ENCODE measurements at regions not wholly inside any gene's neighbourhood (a gene's known extent, or its start where the extent isn't known, plus 50 kb on each side); places are given as distances from the start of the nearest gene placed in this dataset.

DNA sequence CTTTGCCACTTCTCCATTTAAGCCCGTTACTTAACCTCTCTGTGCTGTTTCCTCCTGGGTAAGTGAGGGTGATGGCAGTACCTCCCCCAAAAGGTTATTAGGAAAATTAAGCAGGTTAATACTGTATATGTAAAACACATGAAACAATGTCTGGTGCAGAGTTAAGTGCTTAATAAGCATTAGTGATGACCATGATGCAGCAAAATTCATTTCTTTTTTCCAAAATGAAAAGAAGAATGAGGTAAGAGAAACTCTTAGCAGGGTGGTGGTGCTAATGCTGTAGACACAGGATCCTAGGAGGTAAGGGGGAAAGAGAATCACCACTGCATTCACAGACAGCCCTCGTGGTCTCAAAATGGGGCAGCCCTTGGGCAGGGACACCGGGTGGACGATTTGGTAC, 115.1 kb upstream of the RAI14 start:
- Mint-ChIP-seq H3K27me3 (peaks cover 62% of the 10 kb centered on the region), H3K4me1 (no peaks in the 10 kb centered on the region), H3K36me3 (ENCODE audit: insufficient read depth) (no peaks in the 10 kb centered on the region), H3K4me3 (no peak overlapping the region), H3K9me3 (peaks cover 6% of the 10 kb centered on the region), H3K27ac (ENCODE audit: low read depth) (no peak overlapping the region)
- ATAC-seq (replicated peaks; ENCODE audit: extremely low read depth, poor library complexity, severe bottlenecking) (no peak), DNase-seq (ENCODE audit: low spot score in 2 of 2) (no peak)

DNA sequence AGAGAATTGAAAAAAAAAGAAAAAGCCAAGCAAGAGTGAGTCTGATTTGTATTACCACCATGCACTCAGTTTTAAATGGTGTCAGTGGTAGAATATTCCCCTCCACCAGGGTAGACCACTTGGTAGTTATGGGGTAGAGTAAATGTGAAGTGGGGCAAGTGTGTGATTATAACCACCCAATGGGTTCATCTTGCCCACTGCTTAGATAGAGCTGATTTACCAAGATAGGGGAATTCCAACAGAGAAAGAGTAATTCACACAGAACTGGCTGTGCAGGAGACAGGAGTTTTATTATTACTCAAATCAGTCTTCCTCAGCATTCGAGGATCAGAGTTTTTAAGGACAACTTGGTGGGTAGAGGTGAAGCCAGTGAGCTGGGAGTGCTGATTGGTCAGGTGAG, 113.3 kb upstream of the RAI14 start:
- ATAC-seq (replicated peaks; ENCODE audit: extremely low read depth, poor library complexity, severe bottlenecking) (no peak), DNase-seq (ENCODE audit: low spot score in 2 of 2) (no peak)
- no peaks in the 10 kb centered on the region for H3K36me3 Mint-ChIP-seq (ENCODE audit: insufficient read depth)
- H3K4me1 Mint-ChIP-seq, result no peaks in the 10 kb centered on the region
- H3K27ac Mint-ChIP-seq (ENCODE audit: low read depth), result no peak overlapping the region
- no peak overlapping the region for H3K4me3 Mint-ChIP-seq
- H3K27me3 Mint-ChIP-seq, result peaks cover 68% of the 10 kb centered on the region
- peaks cover 6% of the 10 kb centered on the region for H3K9me3 Mint-ChIP-seq

DNA sequence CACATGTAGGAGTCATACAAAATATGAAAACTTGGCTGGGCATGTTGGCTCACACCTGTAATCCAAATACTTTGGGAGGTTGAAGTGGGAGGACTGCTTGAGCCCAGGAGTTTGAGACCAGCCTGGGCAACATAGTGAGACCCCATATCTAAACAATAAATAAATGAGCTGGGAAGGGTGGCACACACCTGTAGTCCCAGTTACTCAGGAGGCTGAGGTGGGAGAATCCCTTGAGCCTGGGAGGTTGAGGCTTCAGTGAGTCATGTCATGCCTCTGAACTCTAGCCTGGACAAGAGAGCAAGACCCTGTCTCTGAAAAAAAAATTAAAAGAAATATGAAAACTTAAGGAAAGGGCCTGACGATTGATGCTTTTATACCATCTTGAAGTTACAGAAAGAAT, 112.4 kb upstream of the RAI14 start:
- no peak overlapping the region for H3K27ac Mint-ChIP-seq (ENCODE audit: low read depth)
- no peak for DNase-seq (ENCODE audit: low spot score in 2 of 2)
- H3K4me1 Mint-ChIP-seq, result no peaks in the 10 kb centered on the region
- H3K4me3 Mint-ChIP-seq, result no peak overlapping the region
- no peak for ATAC-seq (replicated peaks; ENCODE audit: extremely low read depth, poor library complexity, severe bottlenecking)
- H3K9me3 Mint-ChIP-seq, result peaks cover 6% of the 10 kb centered on the region
- H3K36me3 Mint-ChIP-seq (ENCODE audit: insufficient read depth), result no peaks in the 10 kb centered on the region
- peaks cover 65% of the 10 kb centered on the region for H3K27me3 Mint-ChIP-seq

DNA sequence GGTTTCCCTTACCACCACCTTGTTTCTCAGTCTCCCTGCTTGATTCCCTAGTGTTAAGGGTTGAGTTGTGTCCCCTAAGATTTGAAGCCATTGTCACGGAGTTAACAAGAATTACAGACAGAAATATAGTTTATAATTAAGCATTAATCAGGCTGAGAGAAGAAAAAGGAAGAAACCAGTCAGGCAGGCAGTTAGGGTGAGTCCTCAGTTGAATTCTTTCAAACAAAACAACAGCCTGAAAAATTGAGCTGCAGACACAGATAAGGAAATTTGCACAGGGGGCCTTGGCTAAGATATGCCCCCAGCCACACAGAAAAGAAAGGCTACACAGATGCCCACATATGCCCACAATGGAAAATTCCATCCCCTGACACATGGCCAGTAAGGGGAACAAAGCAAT, 111.7 kb upstream of the RAI14 start:
- no peak for DNase-seq (ENCODE audit: low spot score in 2 of 2)
- no peak overlapping the region for H3K4me3 Mint-ChIP-seq
- peaks cover 63% of the 10 kb centered on the region for H3K27me3 Mint-ChIP-seq
- no peak overlapping the region for H3K27ac Mint-ChIP-seq (ENCODE audit: low read depth)
- peaks cover 6% of the 10 kb centered on the region for H3K9me3 Mint-ChIP-seq
- no peaks in the 10 kb centered on the region for H3K4me1 Mint-ChIP-seq
- ATAC-seq (replicated peaks; ENCODE audit: extremely low read depth, poor library complexity, severe bottlenecking), result no peak
- H3K36me3 Mint-ChIP-seq (ENCODE audit: insufficient read depth), result no peaks in the 10 kb centered on the region

DNA sequence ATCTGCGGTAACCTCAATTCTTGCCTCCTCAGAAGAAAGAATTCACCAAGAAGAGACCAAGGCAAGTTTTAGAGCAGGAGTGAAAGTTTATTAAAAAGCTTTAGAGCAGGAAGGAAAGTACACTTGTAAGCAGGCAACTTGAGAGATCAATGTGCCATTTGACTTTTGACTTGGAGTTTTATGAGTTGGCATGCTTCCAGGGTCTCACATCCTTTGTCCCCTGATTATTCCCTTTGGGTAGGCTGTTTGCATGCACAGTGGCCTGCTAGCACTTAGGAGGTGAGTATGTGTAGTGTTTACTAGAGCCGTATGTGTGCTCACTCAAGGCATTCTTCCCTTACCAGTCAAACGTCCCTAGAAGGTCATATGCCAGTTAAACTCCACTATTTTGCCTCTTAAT, 111.0 kb upstream of the RAI14 start:
- H3K27me3 Mint-ChIP-seq, result peaks cover 56% of the 10 kb centered on the region
- H3K4me1 Mint-ChIP-seq, result no peaks in the 10 kb centered on the region
- no peak overlapping the region for H3K4me3 Mint-ChIP-seq
- ATAC-seq (replicated peaks; ENCODE audit: extremely low read depth, poor library complexity, severe bottlenecking) (no peak), DNase-seq (ENCODE audit: low spot score in 2 of 2) (no peak)
- H3K27ac Mint-ChIP-seq (ENCODE audit: low read depth), result no peak overlapping the region
- H3K36me3 Mint-ChIP-seq (ENCODE audit: insufficient read depth), result no peaks in the 10 kb centered on the region
- H3K9me3 Mint-ChIP-seq, result peaks cover 6% of the 10 kb centered on the region

DNA sequence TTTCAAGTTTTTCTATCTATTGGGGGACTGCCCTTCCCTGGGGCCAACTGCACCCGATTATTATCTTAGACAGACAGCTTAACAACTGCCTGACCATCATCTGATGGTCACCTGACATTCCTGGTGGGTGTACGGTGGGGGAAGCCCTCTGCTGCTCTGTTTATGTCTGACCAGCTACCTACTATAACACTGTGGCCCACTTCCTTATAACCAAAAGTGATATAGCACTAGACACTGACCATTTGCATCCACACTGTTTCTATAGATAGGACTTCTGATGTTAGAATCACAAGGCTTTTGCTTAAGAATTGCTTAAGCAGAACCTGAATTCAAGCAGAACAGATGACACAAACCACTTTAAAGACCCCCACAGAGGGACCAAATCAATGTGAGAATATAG, 110.5 kb upstream of the RAI14 start:
- Mint-ChIP-seq H3K4me1 (no peaks in the 10 kb centered on the region), H3K4me3 (no peak overlapping the region), H3K27me3 (peaks cover 51% of the 10 kb centered on the region), H3K9me3 (peaks cover 6% of the 10 kb centered on the region), H3K27ac (ENCODE audit: low read depth) (no peak overlapping the region), H3K36me3 (ENCODE audit: insufficient read depth) (no peaks in the 10 kb centered on the region)
- DNase-seq (ENCODE audit: low spot score in 2 of 2), result no peak
- ATAC-seq (replicated peaks; ENCODE audit: extremely low read depth, poor library complexity, severe bottlenecking), result no peak

DNA sequence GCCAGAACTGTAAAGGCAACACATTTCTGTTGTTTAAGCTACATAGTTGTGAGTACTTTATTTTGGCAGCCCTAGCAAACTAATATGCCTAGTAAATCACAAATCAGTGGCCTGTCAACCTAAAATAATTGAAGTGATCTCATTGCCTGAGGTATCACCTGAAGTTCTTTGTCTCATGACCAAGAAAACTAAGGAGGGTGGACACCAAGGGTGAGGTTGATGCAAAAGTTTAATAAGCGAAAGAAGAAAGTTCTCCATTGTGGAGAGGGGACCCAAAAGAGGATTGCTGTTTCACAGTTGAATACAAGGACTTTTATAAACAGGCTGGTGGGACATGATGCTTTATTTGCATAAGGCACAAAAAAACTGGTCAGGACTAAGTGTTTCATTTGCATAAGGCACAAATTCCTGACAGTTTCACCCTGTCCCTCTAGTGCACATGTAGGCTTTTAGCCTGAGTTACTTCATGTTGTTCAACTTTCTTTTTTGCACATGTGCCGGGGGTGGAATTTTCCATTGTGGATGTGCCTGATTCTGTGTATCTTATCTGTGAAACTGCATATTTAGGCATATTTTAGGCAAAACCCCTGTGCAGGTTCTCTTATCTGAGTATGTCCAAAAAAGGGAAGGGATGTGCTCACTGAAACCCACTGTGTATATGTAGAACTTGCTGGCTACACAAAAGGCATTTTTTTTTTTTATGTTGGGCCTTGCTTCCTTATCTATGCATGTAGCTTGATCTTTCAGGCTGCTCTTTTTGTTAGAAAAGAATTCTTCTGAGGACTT, 108.6 kb upstream of the RAI14 start:
- Mint-ChIP-seq H3K36me3 (ENCODE audit: insufficient read depth) (no peaks in the 10 kb centered on the region), H3K9me3 (peaks cover 6% of the 10 kb centered on the region), H3K4me1 (no peaks in the 10 kb centered on the region), H3K4me3 (no peak overlapping the region), H3K27me3 (peaks cover 37% of the 10 kb centered on the region), H3K27ac (ENCODE audit: low read depth) (no peak overlapping the region)
- DNase-seq (ENCODE audit: low spot score in 2 of 2) (no peak), ATAC-seq (replicated peaks; ENCODE audit: extremely low read depth, poor library complexity, severe bottlenecking) (no peak)

DNA sequence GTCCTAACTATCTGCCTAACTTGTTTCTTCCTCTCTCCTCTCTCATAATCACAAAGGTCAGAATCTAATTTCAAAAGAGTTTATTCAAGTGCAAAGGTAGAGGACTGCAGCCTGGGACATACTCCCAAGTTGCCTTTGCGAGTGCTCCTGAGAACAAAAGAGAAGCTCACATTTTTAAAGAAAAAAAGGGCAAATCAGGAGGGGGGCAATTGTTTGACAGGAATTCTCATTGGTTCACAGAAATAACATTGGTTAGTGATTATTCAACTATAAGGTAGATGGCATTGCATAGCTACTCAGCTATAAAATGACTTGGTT, 108.1 kb upstream of the RAI14 start:
- Mint-ChIP-seq H3K27ac (ENCODE audit: low read depth) (no peak overlapping the region), H3K4me3 (no peak overlapping the region), H3K36me3 (ENCODE audit: insufficient read depth) (no peaks in the 10 kb centered on the region), H3K9me3 (peaks cover 6% of the 10 kb centered on the region), H3K27me3 (peaks cover 32% of the 10 kb centered on the region), H3K4me1 (no peaks in the 10 kb centered on the region)
- no peak for DNase-seq (ENCODE audit: low spot score in 2 of 2)
- ATAC-seq (replicated peaks; ENCODE audit: extremely low read depth, poor library complexity, severe bottlenecking), result no peak

DNA sequence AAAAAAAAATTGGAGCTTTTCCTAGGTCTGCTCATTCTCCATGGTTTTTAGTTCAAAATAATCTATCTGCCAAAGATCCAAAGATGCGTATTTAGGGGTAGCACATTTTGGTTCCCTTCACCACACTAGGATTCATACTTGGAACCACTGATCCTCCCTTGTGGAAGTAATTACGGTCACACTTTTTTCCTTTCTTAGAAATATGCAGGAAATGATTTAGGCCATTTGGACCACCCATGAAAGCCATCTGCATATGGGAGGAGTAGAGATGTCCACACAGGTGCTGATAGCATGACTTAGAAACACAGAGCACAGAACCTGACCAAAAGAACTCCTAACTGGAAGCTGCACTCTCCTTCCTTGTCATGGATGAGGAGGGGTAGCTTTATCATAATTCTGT, 105.9 kb upstream of the RAI14 start:
- DNase-seq (ENCODE audit: low spot score in 2 of 2) (no peak), ATAC-seq (replicated peaks; ENCODE audit: extremely low read depth, poor library complexity, severe bottlenecking) (no peak)
- no peaks in the 10 kb centered on the region for H3K36me3 Mint-ChIP-seq (ENCODE audit: insufficient read depth)
- no peaks in the 10 kb centered on the region for H3K9me3 Mint-ChIP-seq
- no peak overlapping the region for H3K4me3 Mint-ChIP-seq
- peaks cover 25% of the 10 kb centered on the region for H3K27me3 Mint-ChIP-seq
- H3K4me1 Mint-ChIP-seq, result no peaks in the 10 kb centered on the region
- H3K27ac Mint-ChIP-seq (ENCODE audit: low read depth), result no peak overlapping the region

DNA sequence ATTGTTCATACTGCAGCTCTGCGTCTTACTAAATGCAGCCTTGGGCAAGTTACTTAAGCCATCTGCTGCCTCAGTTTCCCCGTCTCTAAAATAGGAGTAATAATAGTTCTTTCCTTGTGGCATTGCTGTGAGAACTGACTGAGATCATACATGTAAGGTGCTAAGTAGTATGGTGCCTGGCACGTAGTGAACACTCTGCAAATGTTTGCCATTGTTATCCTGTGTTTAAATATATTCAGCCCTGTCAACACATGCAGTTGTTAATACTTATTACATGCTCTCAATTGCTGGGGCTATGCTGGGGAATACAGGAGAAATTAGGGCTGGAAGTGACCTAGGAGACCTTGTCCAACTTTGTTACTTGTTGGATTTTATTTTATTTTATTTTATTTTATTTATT, 105.2 kb upstream of the RAI14 start:
- ATAC-seq (replicated peaks; ENCODE audit: extremely low read depth, poor library complexity, severe bottlenecking) (no peak), DNase-seq (ENCODE audit: low spot score in 2 of 2) (no peak)
- Mint-ChIP-seq H3K27me3 (peaks cover 21% of the 10 kb centered on the region), H3K27ac (ENCODE audit: low read depth) (no peak overlapping the region), H3K9me3 (no peaks in the 10 kb centered on the region), H3K4me3 (no peak overlapping the region), H3K36me3 (ENCODE audit: insufficient read depth) (no peaks in the 10 kb centered on the region), H3K4me1 (no peaks in the 10 kb centered on the region)

DNA sequence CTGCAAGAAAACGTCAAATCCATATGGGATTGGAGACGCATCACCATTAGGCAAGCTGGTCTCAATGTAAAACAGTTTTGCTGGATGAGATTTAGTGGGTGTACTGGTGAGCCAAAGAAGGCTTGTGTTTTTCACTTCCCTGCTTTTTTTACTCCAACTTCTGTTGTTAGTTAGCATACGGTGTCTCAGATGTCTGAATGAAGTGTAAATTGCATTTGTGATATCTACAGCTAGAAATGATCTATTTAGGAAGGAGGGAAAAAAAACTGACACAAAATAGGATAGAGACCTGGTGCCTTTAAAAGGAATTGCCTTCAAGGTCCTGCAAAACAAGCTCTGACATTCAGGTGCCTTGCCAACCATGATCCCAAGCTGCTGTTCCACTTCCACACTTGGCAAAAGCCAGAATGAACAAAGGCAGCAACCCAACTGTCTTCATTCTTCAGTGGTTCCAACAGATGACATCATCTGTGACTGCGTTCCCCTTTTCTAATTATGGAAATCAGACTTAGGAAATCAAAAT, 104.2 kb upstream of the RAI14 start:
- Mint-ChIP-seq H3K4me1 (no peaks in the 10 kb centered on the region), H3K9me3 (no peaks in the 10 kb centered on the region), H3K27ac (ENCODE audit: low read depth) (no peak overlapping the region), H3K27me3 (peaks cover 11% of the 10 kb centered on the region), H3K36me3 (ENCODE audit: insufficient read depth) (no peaks in the 10 kb centered on the region), H3K4me3 (no peak overlapping the region)
- DNase-seq (ENCODE audit: low spot score in 2 of 2), result no peak
- ATAC-seq (replicated peaks; ENCODE audit: extremely low read depth, poor library complexity, severe bottlenecking), result no peak

DNA sequence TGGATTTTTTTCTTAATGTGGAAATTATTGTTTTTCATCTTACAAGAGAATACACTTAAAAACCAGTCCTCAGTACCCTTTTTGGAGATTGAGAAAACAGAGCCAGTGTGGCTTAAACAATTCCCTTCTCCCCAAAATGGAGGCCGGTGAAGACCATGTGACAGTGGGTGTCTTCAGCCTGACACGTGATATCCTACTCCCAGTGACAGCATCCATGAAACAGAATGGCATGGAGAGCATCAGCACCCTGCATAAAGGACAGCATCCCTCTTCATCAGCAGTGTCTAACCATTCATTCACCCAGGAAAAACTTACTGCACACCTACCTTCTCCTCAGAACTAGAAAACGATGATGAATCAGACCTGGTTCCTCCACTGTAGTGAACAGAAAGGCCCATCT, 103.4 kb upstream of the RAI14 start:
- H3K36me3 Mint-ChIP-seq (ENCODE audit: insufficient read depth), result no peaks in the 10 kb centered on the region
- no peak overlapping the region for H3K27ac Mint-ChIP-seq (ENCODE audit: low read depth)
- DNase-seq (ENCODE audit: low spot score in 2 of 2) (no peak), ATAC-seq (replicated peaks; ENCODE audit: extremely low read depth, poor library complexity, severe bottlenecking) (no peak)
- H3K4me1 Mint-ChIP-seq, result no peaks in the 10 kb centered on the region
- H3K9me3 Mint-ChIP-seq, result no peaks in the 10 kb centered on the region
- H3K4me3 Mint-ChIP-seq, result no peak overlapping the region
- peaks cover 10% of the 10 kb centered on the region for H3K27me3 Mint-ChIP-seq

DNA sequence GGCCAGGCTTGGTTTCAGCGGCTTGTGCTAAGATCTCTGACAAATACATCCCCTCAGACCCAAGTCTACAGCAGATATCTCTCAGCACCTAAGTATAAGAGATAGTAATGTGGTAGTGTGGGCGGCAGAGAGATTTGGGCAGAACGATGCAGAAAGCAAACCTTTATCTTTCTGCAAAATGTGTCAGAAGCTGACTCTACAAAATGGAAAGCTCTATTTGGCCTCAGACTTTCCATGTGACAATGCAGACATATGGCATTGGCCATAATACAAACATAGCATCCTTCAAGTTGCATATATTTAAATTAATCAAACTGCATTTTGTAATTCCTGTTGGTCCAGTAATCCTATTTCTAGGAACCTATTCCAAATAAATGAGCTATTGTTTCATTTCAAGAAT, 102.5 kb upstream of the RAI14 start:
- DNase-seq (ENCODE audit: low spot score in 2 of 2) (no peak), ATAC-seq (replicated peaks; ENCODE audit: extremely low read depth, poor library complexity, severe bottlenecking) (no peak)
- no peak overlapping the region for H3K27ac Mint-ChIP-seq (ENCODE audit: low read depth)
- no peaks in the 10 kb centered on the region for H3K36me3 Mint-ChIP-seq (ENCODE audit: insufficient read depth)
- peaks cover 6% of the 10 kb centered on the region for H3K27me3 Mint-ChIP-seq
- no peaks in the 10 kb centered on the region for H3K9me3 Mint-ChIP-seq
- no peaks in the 10 kb centered on the region for H3K4me1 Mint-ChIP-seq
- H3K4me3 Mint-ChIP-seq, result no peak overlapping the region
